SK-N-MC (cell line): ENCODE measurements at regions not wholly inside any gene's neighbourhood (a gene's known extent, or its start where the extent isn't known, plus 50 kb on each side); places are given as distances from the start of the nearest gene placed in this dataset.

Source experiments
- EZH2 ChIP-seq: fragments of 200-600 bp; sonication (generic); IDR thresholded peaks from one replicate; pipeline ENCODE4 v1.6.1; 2017; ENCODE audit warnings: antibody characterized with exemption
- POLR2AphosphoS5 ChIP-seq: IDR thresholded peaks from 2 replicates; pipeline ENCODE4 v1.6.1; 2012; ENCODE audit warnings: mild to moderate bottlenecking, low read depth, low read length, borderline replicate concordance

DNA sequence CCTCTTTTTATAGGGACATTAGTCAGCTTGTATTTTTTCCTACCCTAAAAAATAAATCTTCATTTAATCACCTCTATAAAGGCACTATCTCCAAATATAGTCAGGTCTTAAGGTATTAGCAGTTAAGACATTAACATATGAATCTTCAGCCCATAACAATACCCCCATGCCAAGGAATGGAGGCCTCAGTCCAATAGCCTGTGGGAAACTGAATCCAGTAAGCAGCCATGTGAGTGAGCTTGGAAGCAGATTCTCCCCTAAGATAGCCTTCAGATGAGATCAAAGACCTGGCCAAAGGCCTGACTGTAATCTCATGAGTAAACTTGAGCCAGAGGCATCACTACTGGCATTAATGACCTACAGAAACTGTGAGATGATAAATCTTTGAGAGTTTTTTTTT is 232.1 kb upstream of the SYT10 start:
- TF ChIP-seq EZH2 (no peak), POLR2AphosphoS5 (no peak)
